Panc1 (cell line): ENCODE measurements at regions not wholly inside any gene's neighbourhood (a gene's known extent, or its start where the extent isn't known, plus 50 kb on each side); places are given as distances from the start of the nearest gene placed in this dataset.

Experiments
- CTCF ChIP-seq: fragments of 450-650 bp; IDR thresholded peaks from 2 replicates; pipeline ENCODE4 v1.5.1; 2017; ENCODE audit warnings: mild to moderate bottlenecking
- POLR2AphosphoS5 ChIP-seq: IDR thresholded peaks from 2 replicates; pipeline ENCODE4 v1.6.1; 2012; ENCODE audit warnings: mild to moderate bottlenecking, low read depth, low read length, moderate library complexity
- REST ChIP-seq, 2 experiments: IDR thresholded peaks; 2 replicates each; pipeline ENCODE4 v1.6.1; 2011 to 2012; ENCODE audit warnings: low read depth in 2 of 2, control low read depth in 1 of 2, low read length in 1 of 2, mild to moderate bottlenecking in 1 of 2, moderate library complexity in 1 of 2; ENCODE audit not compliant: insufficient read depth in 1 of 2
- SIN3A ChIP-seq: IDR thresholded peaks from 2 replicates; pipeline ENCODE4 v1.6.1; 2012; ENCODE audit warnings: low read depth, mild to moderate bottlenecking, low read length, moderate library complexity, borderline replicate concordance; ENCODE audit not compliant: insufficient read depth

GRCh38 chr7:94344826-94345225 lies 49.9 kb upstream of the COL1A2 start:
- TF ChIP-seq POLR2AphosphoS5 (no peak), CTCF (no peak), REST (IDR thresholded peaks at IDR 0.05; ENCODE audit: insufficient read depth in 1 of 2, low read depth in 2 of 2, low read length in 1 of 2) (no peak), SIN3A (no peak)
